ENCODE measurements at regions not wholly inside any gene's neighbourhood (a gene's known extent, or its start where the extent isn't known, plus 50 kb on each side); places are given as distances from the start of the nearest gene placed in this dataset.

DNA sequence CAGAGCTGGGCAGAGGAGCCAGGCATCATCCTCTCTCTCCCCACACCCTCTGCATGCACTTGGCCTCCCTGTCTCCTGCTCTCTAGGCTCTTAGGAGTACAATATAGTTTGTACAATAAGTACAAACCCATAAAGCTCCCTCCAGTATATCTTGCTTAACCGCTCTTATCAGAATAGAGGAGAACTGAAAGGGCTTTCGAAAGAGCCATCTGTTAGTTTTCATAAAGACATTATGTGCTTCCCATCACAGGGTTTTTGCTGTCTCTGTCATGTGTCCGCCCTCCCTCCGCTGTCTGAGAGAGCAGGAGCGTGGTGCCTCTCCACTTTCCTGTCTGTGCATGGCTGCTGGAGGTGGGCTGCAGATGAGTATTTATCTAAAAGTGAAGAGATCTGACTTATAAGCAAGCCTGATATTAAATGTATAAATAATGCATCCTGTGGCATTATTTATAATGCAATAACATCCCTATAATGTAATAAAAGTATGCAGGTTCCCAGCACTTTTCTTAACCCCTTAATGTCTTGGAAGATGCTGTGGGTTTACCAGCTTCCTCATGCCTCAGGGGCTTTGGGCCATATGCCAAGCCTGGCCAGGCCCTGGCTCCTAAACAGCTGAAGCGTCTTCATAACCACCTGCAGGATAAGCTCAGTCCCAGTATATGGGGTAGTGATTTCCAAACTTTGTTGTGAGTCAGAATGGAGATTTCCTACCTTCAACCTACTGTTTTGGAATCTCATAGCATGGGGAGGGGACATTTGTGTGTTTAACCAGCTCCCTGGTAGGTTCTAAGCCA is 297.1 kb downstream of the DHX35 start:
- H3K4me3 ChIP-seq: no peak overlapping the region
- intact Hi-C loops (cut with DNase I): no loop called here
- H3K36me3 ChIP-seq: no peaks in the 10 kb centered on the region
- no peaks in the 10 kb centered on the region for H3K4me1 ChIP-seq
- no peak overlapping the region for H3K27ac ChIP-seq
- TF ChIP-seq, protein P1, sequence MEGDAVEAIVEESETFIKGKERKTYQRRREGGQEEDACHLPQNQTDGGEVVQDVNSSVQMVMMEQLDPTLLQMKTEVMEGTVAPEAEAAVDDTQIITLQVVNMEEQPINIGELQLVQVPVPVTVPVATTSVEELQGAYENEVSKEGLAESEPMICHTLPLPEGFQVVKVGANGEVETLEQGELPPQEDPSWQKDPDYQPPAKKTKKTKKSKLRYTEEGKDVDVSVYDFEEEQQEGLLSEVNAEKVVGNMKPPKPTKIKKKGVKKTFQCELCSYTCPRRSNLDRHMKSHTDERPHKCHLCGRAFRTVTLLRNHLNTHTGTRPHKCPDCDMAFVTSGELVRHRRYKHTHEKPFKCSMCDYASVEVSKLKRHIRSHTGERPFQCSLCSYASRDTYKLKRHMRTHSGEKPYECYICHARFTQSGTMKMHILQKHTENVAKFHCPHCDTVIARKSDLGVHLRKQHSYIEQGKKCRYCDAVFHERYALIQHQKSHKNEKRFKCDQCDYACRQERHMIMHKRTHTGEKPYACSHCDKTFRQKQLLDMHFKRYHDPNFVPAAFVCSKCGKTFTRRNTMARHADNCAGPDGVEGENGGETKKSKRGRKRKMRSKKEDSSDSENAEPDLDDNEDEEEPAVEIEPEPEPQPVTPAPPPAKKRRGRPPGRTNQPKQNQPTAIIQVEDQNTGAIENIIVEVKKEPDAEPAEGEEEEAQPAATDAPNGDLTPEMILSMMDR (IDR thresholded peaks at IDR 0.05): no peak
- TF ChIP-seq POLR2AphosphoS5 (IDR thresholded peaks at IDR 0.05): peak in 1 of 4 donors; percentile 64
- no peaks in the 10 kb centered on the region for H3K27me3 ChIP-seq
- 77 to 83% methylated on average over 6 of the region's 6 CpGs for WGBS, 2 donors
- DNase-seq: peak; percentile 41
- no peaks in the 10 kb centered on the region for H3K9me3 ChIP-seq

DNA sequence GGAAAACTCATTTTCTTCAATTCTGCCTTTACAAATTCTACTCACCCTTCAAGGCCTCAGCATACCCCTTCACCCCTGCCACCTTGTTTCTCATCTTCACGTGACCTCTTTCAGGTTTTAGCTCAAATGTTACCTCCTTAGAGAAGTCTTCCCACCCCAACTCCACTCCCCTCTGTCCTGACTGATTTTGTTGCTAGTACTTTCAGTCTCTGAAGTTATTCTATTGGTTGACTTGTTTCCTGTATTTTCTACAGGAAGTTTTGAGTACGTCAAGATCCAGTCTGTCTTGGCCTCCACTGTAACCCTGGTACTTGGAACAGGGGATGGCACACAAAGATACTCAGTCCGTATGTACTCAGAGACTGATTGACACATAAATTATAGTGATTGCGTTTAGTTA is 296.1 kb downstream of the DHX35 start:
- Histone ChIP-seq H3K27me3 (no peaks in the 10 kb centered on the region), H3K4me1 (no peaks in the 10 kb centered on the region), H3K4me3 (no peak overlapping the region), H3K27ac (no peak overlapping the region), H3K9me3 (no peaks in the 10 kb centered on the region), H3K36me3 (no peaks in the 10 kb centered on the region)
- DNase-seq: no peak
- no peak for TF ChIP-seq POLR2AphosphoS5 (IDR thresholded peaks at IDR 0.05)
- 83 to 85% methylated on average over 4 of the region's 4 CpGs for WGBS, 2 donors
- intact Hi-C loops (cut with DNase I): no loop called here

DNA sequence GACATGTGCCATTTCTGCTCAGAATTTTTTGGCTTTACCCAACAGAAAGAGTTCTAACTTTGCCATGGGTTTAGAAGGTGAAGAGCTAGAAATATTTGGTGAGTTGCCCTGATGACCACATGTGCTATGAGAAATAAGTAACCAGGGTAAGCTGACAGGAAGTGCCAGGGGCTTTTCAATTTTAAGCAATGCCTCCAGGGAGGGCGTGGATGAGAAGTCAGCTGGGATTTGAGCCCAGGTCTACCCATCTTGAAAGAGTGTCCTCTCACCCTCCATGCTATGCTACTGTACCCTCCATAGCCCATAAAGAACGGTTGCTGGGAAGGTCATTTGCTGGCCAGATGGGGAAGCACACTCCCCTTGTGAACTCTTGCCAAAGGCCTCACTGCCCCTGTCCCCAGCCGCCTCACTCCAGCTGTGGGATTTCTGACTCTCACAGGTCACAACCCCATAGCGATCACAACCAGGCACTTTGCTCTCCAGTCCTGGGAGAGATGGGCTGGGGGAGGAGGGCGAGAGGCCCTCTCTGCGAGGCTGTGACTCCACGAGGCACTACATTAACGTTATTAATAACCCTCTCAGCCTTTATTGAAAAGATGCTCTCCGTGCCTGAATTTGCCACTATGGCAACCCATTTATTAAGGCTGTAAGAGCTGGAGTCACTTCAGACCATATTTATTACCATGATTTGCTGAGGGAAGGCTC is 291.1 kb downstream of the DHX35 start:
- H3K27ac ChIP-seq: no peak overlapping the region
- 73 to 75% methylated on average over 9 of the region's 9 CpGs for WGBS, 2 donors
- H3K9me3 ChIP-seq: no peaks in the 10 kb centered on the region
- H3K27me3 ChIP-seq: no peaks in the 10 kb centered on the region
- intact Hi-C loops (cut with DNase I): no loop called here
- no peaks in the 10 kb centered on the region for H3K4me1 ChIP-seq
- H3K4me3 ChIP-seq: no peak overlapping the region
- H3K36me3 ChIP-seq: no peaks in the 10 kb centered on the region
- TF ChIP-seq POLR2A (IDR thresholded peaks at IDR 0.05): no peak
- TF ChIP-seq POLR2AphosphoS5 (IDR thresholded peaks at IDR 0.05): no peak
- TF ChIP-seq, protein P1 (IDR thresholded peaks at IDR 0.05): no peak
- no peak for TF ChIP-seq EP300 (IDR thresholded peaks at IDR 0.05)
- no peak for DNase-seq

DNA sequence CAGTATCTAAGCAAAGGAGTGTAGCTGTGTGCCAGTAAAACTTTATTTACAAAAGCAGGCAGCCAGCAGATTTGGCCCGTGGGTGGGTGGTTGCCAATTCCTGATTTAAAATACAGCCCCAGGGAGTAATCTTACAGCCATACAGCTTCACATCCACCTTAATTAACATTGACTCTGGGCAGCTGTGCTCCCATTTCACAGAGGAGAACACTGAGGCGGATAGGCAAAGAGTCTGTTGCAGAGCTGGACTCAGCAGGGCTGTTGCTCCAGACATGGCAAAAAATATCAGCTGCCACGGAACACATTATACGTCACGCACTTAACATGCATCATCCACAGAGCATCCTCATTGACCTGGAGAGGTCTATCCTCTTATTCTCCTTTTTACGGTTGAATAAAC is 289.9 kb downstream of the DHX35 start:
- Histone ChIP-seq H3K9me3 (no peaks in the 10 kb centered on the region), H3K27me3 (no peaks in the 10 kb centered on the region), H3K27ac (no peak overlapping the region), H3K36me3 (no peaks in the 10 kb centered on the region), H3K4me1 (no peaks in the 10 kb centered on the region), H3K4me3 (no peak overlapping the region)
- TF ChIP-seq, protein P1 (IDR thresholded peaks at IDR 0.05): no peak
- TF ChIP-seq POLR2A (IDR thresholded peaks at IDR 0.05): no peak
- no peak for TF ChIP-seq POLR2AphosphoS5 (IDR thresholded peaks at IDR 0.05)
- TF ChIP-seq EP300 (IDR thresholded peaks at IDR 0.05): no peak
- intact Hi-C loops (cut with DNase I): no loop called here
- no peak for DNase-seq
- WGBS, 2 donors: 79 to 85% methylated on average over 6 of the region's 6 CpGs

DNA sequence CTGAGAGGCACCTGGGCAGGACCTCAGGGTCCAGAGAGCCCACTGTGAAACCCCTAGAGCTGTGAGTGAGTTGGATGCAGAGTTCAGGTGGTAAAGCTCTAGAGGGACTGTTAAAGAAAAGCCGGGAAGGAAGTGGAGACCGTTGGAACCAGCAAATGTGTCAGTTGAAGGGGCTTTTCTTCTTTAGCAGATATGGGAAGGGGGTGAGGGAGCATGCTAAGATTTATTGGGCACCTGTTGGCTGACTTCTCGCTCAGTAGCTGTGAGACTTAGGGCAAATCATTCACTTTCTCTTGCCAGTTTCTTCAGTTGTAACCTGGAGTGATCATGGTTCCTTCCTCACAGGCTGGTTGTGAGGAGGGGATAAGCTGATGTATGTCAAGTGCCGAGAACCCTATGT is 287.7 kb downstream of the DHX35 start:
- Histone ChIP-seq H3K27ac (no peak overlapping the region), H3K4me1 (no peaks in the 10 kb centered on the region), H3K9me3 (no peaks in the 10 kb centered on the region), H3K27me3 (no peaks in the 10 kb centered on the region), H3K36me3 (no peaks in the 10 kb centered on the region), H3K4me3 (no peak overlapping the region)
- intact Hi-C loops (cut with DNase I): no loop called here
- no peak for DNase-seq
- 45 to 65% methylated on average over 4 of the region's 4 CpGs for WGBS, 2 donors
- no peak for TF ChIP-seq EP300 (IDR thresholded peaks at IDR 0.05)

Measured in sigmoid colon (tissue), 6 donors.